ENCODE measurements at regions not wholly inside any gene's neighbourhood (a gene's known extent, or its start where the extent isn't known, plus 50 kb on each side); places are given as distances from the start of the nearest gene placed in this dataset.

GRCh38 chr21:36237441-36237840, 80.8 kb downstream of the DOP1B start:
- peaks cover 20% of the 10 kb centered on the region for H3K36me3 Mint-ChIP-seq (ENCODE audit: insufficient read depth)
- DNase-seq (ENCODE audit: low spot score, unreplicated experiment): no peak
- H3K4me1 Mint-ChIP-seq (ENCODE audit: low read depth): peaks cover 10% of the 10 kb centered on the region
- no peak overlapping the region for H3K4me3 Mint-ChIP-seq (ENCODE audit: low read depth)
- no peaks in the 10 kb centered on the region for H3K9me3 Mint-ChIP-seq (ENCODE audit: low read depth)
- TF ChIP-seq CTCF (IDR thresholded peaks at IDR 0.05; ENCODE audit: unreplicated experiment): no peak
- H3K27me3 Mint-ChIP-seq: no peaks in the 10 kb centered on the region
- no peak overlapping the region for H3K27ac Mint-ChIP-seq

- Mint-ChIP-seq H3K4me3 (ENCODE audit: low read depth) (no peak overlapping the region), H3K27me3 (no peaks in the 10 kb centered on the region), H3K9me3 (ENCODE audit: low read depth) (no peaks in the 10 kb centered on the region), H3K27ac (no peak overlapping the region), H3K4me1 (ENCODE audit: low read depth) (peaks cover 10% of the 10 kb centered on the region), H3K36me3 (ENCODE audit: insufficient read depth) (peaks cover 16% of the 10 kb centered on the region)
- TF ChIP-seq CTCF (IDR thresholded peaks at IDR 0.05; ENCODE audit: unreplicated experiment): no peak
- DNase-seq (ENCODE audit: low spot score, unreplicated experiment): no peak
Observed at GRCh38 chr21:36239585-36239984, 80.4 kb upstream of the MORC3 start.

- TF ChIP-seq CTCF (IDR thresholded peaks at IDR 0.05; ENCODE audit: unreplicated experiment): no peak
- H3K4me1 Mint-ChIP-seq (ENCODE audit: low read depth): peaks cover 3% of the 10 kb centered on the region
- H3K27me3 Mint-ChIP-seq: no peaks in the 10 kb centered on the region
- H3K4me3 Mint-ChIP-seq (ENCODE audit: low read depth): no peak overlapping the region
- no peak for DNase-seq (ENCODE audit: low spot score, unreplicated experiment)
- no peak overlapping the region for H3K27ac Mint-ChIP-seq
- H3K9me3 Mint-ChIP-seq (ENCODE audit: low read depth): no peaks in the 10 kb centered on the region
- H3K36me3 Mint-ChIP-seq (ENCODE audit: insufficient read depth): peaks cover 28% of the 10 kb centered on the region
Observed at GRCh38 chr21:36241717-36242116, 78.3 kb upstream of the MORC3 start.

GRCh38 chr21:36245115-36245514, 74.9 kb upstream of the MORC3 start:
- Mint-ChIP-seq H3K9me3 (ENCODE audit: low read depth) (no peaks in the 10 kb centered on the region), H3K4me3 (ENCODE audit: low read depth) (no peak overlapping the region), H3K27ac (peak overlapping the region; percentile 59), H3K36me3 (ENCODE audit: insufficient read depth) (peaks cover 36% of the 10 kb centered on the region), H3K27me3 (no peaks in the 10 kb centered on the region), H3K4me1 (ENCODE audit: low read depth) (peaks cover 3% of the 10 kb centered on the region)
- DNase-seq (ENCODE audit: low spot score, unreplicated experiment): no peak
- no peak for TF ChIP-seq CTCF (IDR thresholded peaks at IDR 0.05; ENCODE audit: unreplicated experiment)

- Mint-ChIP-seq H3K36me3 (ENCODE audit: insufficient read depth) (peaks cover 38% of the 10 kb centered on the region), H3K4me1 (ENCODE audit: low read depth) (peaks cover 3% of the 10 kb centered on the region), H3K27ac (no peak overlapping the region), H3K27me3 (no peaks in the 10 kb centered on the region), H3K4me3 (ENCODE audit: low read depth) (no peak overlapping the region), H3K9me3 (ENCODE audit: low read depth) (no peaks in the 10 kb centered on the region)
- TF ChIP-seq CTCF (IDR thresholded peaks at IDR 0.05; ENCODE audit: unreplicated experiment): no peak
- DNase-seq (ENCODE audit: low spot score, unreplicated experiment): no peak
Observed at GRCh38 chr21:36245649-36246048, 74.3 kb upstream of the MORC3 start.
